IMR-90 (cell line): ENCODE measurements at regions not wholly inside any gene's neighbourhood (a gene's known extent, or its start where the extent isn't known, plus 50 kb on each side); places are given as distances from the start of the nearest gene placed in this dataset.

Experiments
- ATAC-seq: fragments of 200-7000 bp; cut with Tn5 transposase; 2 replicates; pipeline ENCODE4 v1.9.1; 2020; ENCODE audit warnings: low read depth, mild to moderate bottlenecking, moderate library complexity
- BruUV-seq: library from RNA; stranded (reverse); fragments of 400-500 nt; replicated peaks from 2 replicates; lab custom pipeline; 2021; lab: Mats Ljungman, UMichigan
- CTCF ChIA-PET: fragments of 300-600 bp; formaldehyde crosslinking; extraction: SDS; loops from one replicate; lab custom pipeline; 2021; ENCODE audit warnings: antibody characterized with exemption; lab: Yijun Ruan, JAX
- POLR2A ChIA-PET: fragments of 300-600 bp; sonication (Branson Sonifier 250); formaldehyde crosslinking; loops from one replicate; lab custom pipeline; 2022; ENCODE audit warnings: antibody characterized with exemption; ENCODE audit not compliant: unreplicated experiment; lab: Charles Lee
- DNase-seq: peaks from one replicate; pipeline ENCODE4 v3.0.0; 2013
- H2AFZ ChIP-seq: replicated peaks from 2 replicates; pipeline ENCODE3; 2013; ENCODE audit warnings: low read length, mild to moderate bottlenecking; ENCODE audit not compliant: poor library complexity
- H2AK5ac ChIP-seq: 2 replicates; pipeline ENCODE4 v1.6.1; 2013; ENCODE audit warnings: low read depth, low read length, inconsistent platforms
- H2AK9ac ChIP-seq: replicated peaks from 2 replicates; pipeline ENCODE3; 2013; ENCODE audit warnings: mild to moderate bottlenecking, low read depth, low read length, moderate library complexity; ENCODE audit not compliant: poor library complexity
- H2BK120ac ChIP-seq: 2 replicates; pipeline ENCODE4 v1.6.1; 2013; ENCODE audit warnings: low read depth, low read length, inconsistent platforms
- H2BK15ac ChIP-seq: 3 replicates; pipeline ENCODE4 v1.6.1; 2013; ENCODE audit warnings: low read depth, low read length, inconsistent platforms
- H2BK20ac ChIP-seq: 2 replicates; pipeline ENCODE4 v1.6.1; 2013; ENCODE audit warnings: low read depth, mild to moderate bottlenecking, inconsistent platforms, low read length, moderate library complexity
- H2BK5ac ChIP-seq: 2 replicates; pipeline ENCODE4 v1.6.1; 2013; ENCODE audit warnings: mild to moderate bottlenecking, low read depth, low read length, inconsistent platforms; ENCODE audit not compliant: poor library complexity, severe bottlenecking
- H3K14ac ChIP-seq: replicated peaks from 2 replicates; pipeline ENCODE4 v1.6.1; 2013; ENCODE audit warnings: low read depth, low read length, inconsistent platforms
- H3K18ac ChIP-seq: 2 replicates; pipeline ENCODE4 v1.6.1; 2013; ENCODE audit warnings: low read depth, low read length, control low read depth
- H3K23ac ChIP-seq: 2 replicates; pipeline ENCODE4 v1.6.1; 2013; ENCODE audit warnings: low read depth, low read length, inconsistent platforms
- H3K27ac ChIP-seq: 2 replicates; pipeline ENCODE4 v1.5.1; 2013; ENCODE audit warnings: mild to moderate bottlenecking, control low read depth, low read length; ENCODE audit not compliant: insufficient read depth
- H3K27me3 ChIP-seq: 2 replicates; pipeline ENCODE4 v1.6.1; 2013; ENCODE audit warnings: low read length; ENCODE audit not compliant: control insufficient read depth, insufficient read depth
- H3K36me3 ChIP-seq: 2 replicates; pipeline ENCODE4 v1.6.1; 2013; ENCODE audit warnings: low read length, mixed read lengths; ENCODE audit not compliant: control insufficient read depth, insufficient read depth
- H3K4ac ChIP-seq: 2 replicates; pipeline ENCODE4 v1.6.1; 2013; ENCODE audit warnings: low read depth, low read length, inconsistent platforms
- H3K4me1 ChIP-seq: 2 replicates; pipeline ENCODE4 v1.6.1; 2013; ENCODE audit warnings: low read length, mixed read lengths; ENCODE audit not compliant: control insufficient read depth, insufficient read depth
- H3K4me2 ChIP-seq: 2 replicates; pipeline ENCODE4 v1.6.1; 2013; ENCODE audit warnings: low read depth, mild to moderate bottlenecking, control low read depth, low read length, moderate library complexity
- H3K4me3 ChIP-seq: 2 replicates; pipeline ENCODE4 v1.5.1; 2013; ENCODE audit warnings: low read depth, mild to moderate bottlenecking, control low read depth, low read length, moderate library complexity; ENCODE audit not compliant: insufficient read depth
- H3K56ac ChIP-seq: 2 replicates; pipeline ENCODE4 v1.6.1; 2013; ENCODE audit warnings: low read length, inconsistent platforms; ENCODE audit not compliant: insufficient read depth; ENCODE audit errors: extremely low read depth
- H3K79me1 ChIP-seq, 2 experiments: 2 replicates each; pipeline ENCODE4 v1.6.1; 2013; ENCODE audit warnings: low read length in 2 of 2, inconsistent platforms in 1 of 2, low read depth in 1 of 2
- H3K9ac ChIP-seq: 2 replicates; pipeline ENCODE4 v1.6.1; 2013; ENCODE audit warnings: low read depth, low read length, control low read depth
- H3K9me1 ChIP-seq: 2 replicates; pipeline ENCODE4 v1.6.1; 2013; ENCODE audit warnings: low read length, inconsistent platforms; ENCODE audit not compliant: insufficient read depth
- H3K9me3 ChIP-seq: 2 replicates; pipeline ENCODE4 v1.6.1; 2013; ENCODE audit warnings: low read length; ENCODE audit not compliant: control insufficient read depth, insufficient read depth
- H4K20me1 ChIP-seq: 2 replicates; pipeline ENCODE4 v1.6.1; 2013; ENCODE audit warnings: low read length, inconsistent platforms; ENCODE audit not compliant: insufficient read depth
- H4K5ac ChIP-seq: 2 replicates; pipeline ENCODE4 v1.6.1; 2013; ENCODE audit warnings: mild to moderate bottlenecking, low read depth, low read length, control low read depth
- H4K8ac ChIP-seq, 2 experiments: 2 replicates each; pipeline ENCODE4 v1.6.1; 2013; ENCODE audit warnings: low read depth in 2 of 2, low read length in 2 of 2, control low read depth in 1 of 2, inconsistent platforms in 1 of 2
- H4K91ac ChIP-seq: 2 replicates; pipeline ENCODE4 v1.6.1; 2013; ENCODE audit warnings: low read depth, low read length, inconsistent platforms; ENCODE audit not compliant: insufficient read depth
- BHLHE40 ChIP-seq: fragments of 150-350 bp; IDR thresholded peaks from 2 replicates; pipeline ENCODE4 v1.6.1; 2016; ENCODE audit warnings: mild to moderate bottlenecking, low read depth, low read length
- CEBPB ChIP-seq: IDR thresholded peaks from 2 replicates; pipeline ENCODE4 v1.6.1; 2012; ENCODE audit warnings: low read depth, low read length, improper control_type of control experiment
- FOS ChIP-seq: fragments of 150-350 bp; IDR thresholded peaks from 2 replicates; pipeline ENCODE4 v1.6.1; 2016; ENCODE audit warnings: low read depth, low read length
- MAFK ChIP-seq: IDR thresholded peaks from 2 replicates; pipeline ENCODE4 v1.6.1; 2012; ENCODE audit warnings: low read depth, low read length, improper control_type of control experiment
- MXI1 ChIP-seq: IDR thresholded peaks from 2 replicates; pipeline ENCODE4 v1.6.1; 2012; ENCODE audit warnings: low read depth, mild to moderate bottlenecking, low read length, moderate library complexity, borderline replicate concordance
- NFE2L2 ChIP-seq: fragments of 150-350 bp; IDR thresholded peaks from 2 replicates; pipeline ENCODE4 v1.6.1; 2016; ENCODE audit warnings: low read depth, mild to moderate bottlenecking, low read length
- POLR2A ChIP-seq: IDR thresholded peaks from 2 replicates; pipeline ENCODE4 v1.6.1; 2012; ENCODE audit warnings: mild to moderate bottlenecking, low read depth, low read length
- RFX5 ChIP-seq: IDR thresholded peaks from 2 replicates; pipeline ENCODE4 v1.8.0; 2012; ENCODE audit warnings: low read depth, mild to moderate bottlenecking, low read length, moderate library complexity
- USF2 ChIP-seq: fragments of 150-350 bp; IDR thresholded peaks from 2 replicates; pipeline ENCODE4 v1.6.1; 2017; ENCODE audit warnings: mild to moderate bottlenecking, antibody characterized with exemption, low read length, low read depth
- WGBS, 2 experiments: methylation state at CpG; one replicate each; pipeline versions ENCODE4 v1.1.5 to v1.1.7; 2013; ENCODE audit warnings: missing lambda C conversion rate in 2 of 2; ENCODE audit not compliant: insufficient read length in 1 of 2; ENCODE audit errors: extremely low coverage in 2 of 2; 5-methylcytosine and 5-hydroxymethylcytosine counted together
- dilution Hi-C: fragments of 300-500 bp; cut with HindIII; formaldehyde crosslinking; loops from one replicate; pipeline ENCODE4 v1.14.3; 2018; ENCODE audit warnings: low sequenced_read_pairs; ENCODE audit not compliant: unreplicated experiment
- in situ Hi-C: fragments of 300-500 bp; cut with MboI; formaldehyde crosslinking; loops from 3 replicates; pipeline ENCODE4 v1.14.3; 2019; ENCODE audit warnings: low sequenced_read_pairs, inconsistent platforms, mixed read lengths
- intact Hi-C: fragments of 100-400 bp; cut with micrococcal nuclease; formaldehyde crosslinking; loops from 2 replicates; pipeline ENCODE4 v1.10.0; 2022

GRCh38 chr1:87644579-87645190 lies 316.0 kb downstream of the LMO4 start:
- Histone ChIP-seq H2AK5ac (no peak overlapping the region), H3K4me2 (no peak overlapping the region), H3K27ac (no peak overlapping the region), H2AK9ac (no peak overlapping the region), H4K5ac (no peak overlapping the region), H3K9ac (no peak overlapping the region), H3K23ac (no peak overlapping the region), H4K20me1 (no peaks in the 10 kb centered on the region), H3K9me3 (no peaks in the 10 kb centered on the region), H4K8ac (no peak overlapping the region), H3K14ac (no peak overlapping the region), H2BK5ac (no peak overlapping the region), H2BK20ac (no peak overlapping the region), H3K27me3 (no peaks in the 10 kb centered on the region), H3K79me1 (no peaks in the 10 kb centered on the region), H3K4me3 (no peak overlapping the region), H4K91ac (no peak overlapping the region), H3K36me3 (no peaks in the 10 kb centered on the region), H2AFZ (no peak overlapping the region), H2BK120ac (no peak overlapping the region), H3K4me1 (no peaks in the 10 kb centered on the region), H3K4ac (no peak overlapping the region), H3K9me1 (no peaks in the 10 kb centered on the region), H3K56ac (no peak overlapping the region), H3K18ac (no peak overlapping the region), H2BK15ac (no peak overlapping the region)
- no TSS peak for BruUV-seq
- TF ChIP-seq POLR2A (no peak), NFE2L2 (no peak), MXI1 (no peak), RFX5 (no peak), BHLHE40 (no peak), FOS (no peak), USF2 (no peak), MAFK (no peak), CEBPB (peak; percentile 25; the same call in 1 of the 2 replicates)
- intact Hi-C loops (no loop called here), in situ Hi-C loops (no loop called here), dilution Hi-C loops (no loop called here)
- WGBS, 2 experiments = no CpG with 5 or more reads among the region's 7 CpGs
- ATAC-seq (no peak), DNase-seq (peak; percentile 71)
- POLR2A ChIA-PET = no interaction called here
- CTCF ChIA-PET = interaction anchor here (0.5 kb wide), 1 partner anchor 534 kb away, joined by 3 read pairs; no protein-coding TSS in a partner anchor
